DND-41 (cell line): ENCODE measurements at regions not wholly inside any gene's neighbourhood (a gene's known extent, or its start where the extent isn't known, plus 50 kb on each side); places are given as distances from the start of the nearest gene placed in this dataset.
"Not testable (repeated sequence)": the region's sequence is repeated elsewhere in the genome, so short reads cannot be mapped to it uniquely, and the experiment has no call there.

ENCODE experiments used
- ATAC-seq: fragments of 200-7000 bp; cut with Tn5 transposase; 3 replicates; pipeline ENCODE4 v1.9.1; 2021; ENCODE audit warnings: low read depth; ENCODE audit not compliant: insufficient read depth
- DNase-seq: peaks from one replicate; pipeline ENCODE4 v3.0.0-alpha.2; 2020
- H2AFZ ChIP-seq: 2 replicates; pipeline ENCODE4 v1.6.0; 2012; ENCODE audit warnings: low read depth, low read length
- H3K27ac ChIP-seq: 2 replicates; pipeline ENCODE4 v1.5.1; 2012; ENCODE audit warnings: low read length, inconsistent platforms
- H3K27me3 ChIP-seq: fragments of 200-600 bp; sonication (generic); 2 replicates; pipeline ENCODE4 v1.6.0; 2012; ENCODE audit warnings: low read length, mild to moderate bottlenecking, inconsistent platforms; ENCODE audit not compliant: insufficient read depth, poor library complexity
- H3K36me3 ChIP-seq: 2 replicates; pipeline ENCODE4 v1.5.1; 2012; ENCODE audit warnings: low read length, inconsistent platforms; ENCODE audit not compliant: insufficient read depth
- H3K4me1 ChIP-seq: 2 replicates; pipeline ENCODE4 v1.5.1; 2012; ENCODE audit warnings: mild to moderate bottlenecking, low read length; ENCODE audit not compliant: insufficient read depth
- H3K4me2 ChIP-seq: 2 replicates; pipeline ENCODE4 v1.6.0; 2012; ENCODE audit warnings: mild to moderate bottlenecking, moderate library complexity, low read length, inconsistent platforms; ENCODE audit not compliant: insufficient read depth
- H3K4me3 ChIP-seq, 2 experiments: fragments of 200-600 bp in 1 of 2; shearing (Covaris generic) in 1 of 2; 2 replicates each; pipeline ENCODE4 v1.5.1; 2012 to 2016; ENCODE audit warnings: inconsistent platforms in 2 of 2, low read length in 2 of 2, mild to moderate bottlenecking in 2 of 2, low read depth in 1 of 2, moderate library complexity in 1 of 2
- H3K79me2 ChIP-seq: 2 replicates; pipeline ENCODE4 v1.6.0; 2012; ENCODE audit warnings: low read length, inconsistent platforms; ENCODE audit not compliant: insufficient read depth
- H3K9ac ChIP-seq: 2 replicates; pipeline ENCODE4 v1.6.0; 2012; ENCODE audit warnings: low read depth, mild to moderate bottlenecking, inconsistent platforms, low read length, moderate library complexity
- H3K9me3 ChIP-seq: 2 replicates; pipeline ENCODE4 v1.5.1; 2012; ENCODE audit warnings: low read length, moderate library complexity, mild to moderate bottlenecking, inconsistent platforms; ENCODE audit not compliant: insufficient read depth, severe bottlenecking
- H4K20me1 ChIP-seq: 2 replicates; pipeline ENCODE4 v1.6.0; 2012; ENCODE audit warnings: low read length; ENCODE audit not compliant: insufficient read depth
- CTCF ChIP-seq: IDR thresholded peaks from 2 replicates; pipeline ENCODE4 v1.5.1; 2012; ENCODE audit warnings: borderline replicate concordance, low read length, moderate library complexity, mild to moderate bottlenecking; ENCODE audit not compliant: poor library complexity, severe bottlenecking; ENCODE audit errors: extremely low read depth
- EZH2 ChIP-seq: IDR thresholded peaks from 3 replicates; pipeline ENCODE4 v1.6.1; 2012; ENCODE audit warnings: borderline replicate concordance, low read depth, mild to moderate bottlenecking, moderate library complexity, low read length, inconsistent platforms; ENCODE audit not compliant: severe bottlenecking

- Histone ChIP-seq H3K4me3 (no peak overlapping the region), H3K9ac (no peak overlapping the region), H3K36me3 (no peaks in the 10 kb centered on the region), H3K9me3 (no peaks in the 10 kb centered on the region), H3K27me3 (no peaks in the 10 kb centered on the region), H3K27ac (no peak overlapping the region), H3K79me2 (no peaks in the 10 kb centered on the region), H4K20me1 (no peaks in the 10 kb centered on the region), H3K4me1 (no peaks in the 10 kb centered on the region), H3K4me2 (no peak overlapping the region), H2AFZ (no peak overlapping the region)
- TF ChIP-seq EZH2 (no peak), CTCF (no peak)
- DNase-seq (no peak), ATAC-seq (no peak)
Measured at GRCh38 chr10:26374426-26374825, 63.7 kb upstream of the APBB1IP start.

GRCh38 chr10:26377224-26377810 is 60.8 kb upstream of the APBB1IP start:
- not testable (repeated sequence) for H3K27ac ChIP-seq, DNase-seq, H3K9me3 ChIP-seq, H3K4me2 ChIP-seq, H4K20me1 ChIP-seq, H3K27me3 ChIP-seq, H3K4me1 ChIP-seq, ATAC-seq, H3K4me3 ChIP-seq, H3K9ac ChIP-seq, H3K36me3 ChIP-seq, H2AFZ ChIP-seq, H3K79me2 ChIP-seq

- Histone ChIP-seq H3K4me3 (no peak overlapping the region), H3K36me3 (no peaks in the 10 kb centered on the region), H3K27ac (no peak overlapping the region), H3K9ac (no peak overlapping the region), H2AFZ (no peak overlapping the region), H3K9me3 (no peaks in the 10 kb centered on the region), H3K27me3 (no peaks in the 10 kb centered on the region), H3K79me2 (no peaks in the 10 kb centered on the region), H4K20me1 (no peaks in the 10 kb centered on the region), H3K4me2 (no peak overlapping the region), H3K4me1 (no peaks in the 10 kb centered on the region)
- no peak for DNase-seq
- TF ChIP-seq CTCF (no peak), EZH2 (no peak)
- ATAC-seq = no peak
Measured at GRCh38 chr10:26378861-26379294, 59.3 kb upstream of the APBB1IP start.

- DNase-seq (no peak), ATAC-seq (no peak)
- Histone ChIP-seq H3K4me3 (no peak overlapping the region), H3K36me3 (no peaks in the 10 kb centered on the region), H3K27ac (no peak overlapping the region), H4K20me1 (no peaks in the 10 kb centered on the region), H3K9ac (no peak overlapping the region), H2AFZ (no peak overlapping the region), H3K4me2 (no peak overlapping the region), H3K4me1 (no peaks in the 10 kb centered on the region), H3K27me3 (no peaks in the 10 kb centered on the region), H3K9me3 (no peaks in the 10 kb centered on the region), H3K79me2 (no peaks in the 10 kb centered on the region)
- no peak for TF ChIP-seq EZH2
- no peak for TF ChIP-seq CTCF
Measured at GRCh38 chr10:26380815-26381214, 57.3 kb upstream of the APBB1IP start.
